GM23338 (cell line): ENCODE measurements at regions not wholly inside any gene's neighbourhood (a gene's known extent, or its start where the extent isn't known, plus 50 kb on each side); places are given as distances from the start of the nearest gene placed in this dataset.
A peak's percentile ranks its signal among the peaks of the same experiment; 100 is the strongest.

ENCODE experiments used
- ATAC-seq: fragments of 200-7000 bp; cut with Tn5 transposase; 3 replicates; pipeline ENCODE4 v1.9.1; 2020
- DNase-seq: peaks from one replicate; pipeline ENCODE4 v3.0.0-alpha.2; 2015; ENCODE audit warnings: low spot score
- H2AFZ ChIP-seq: fragments of 200-600 bp; sonication (generic); 2 replicates; pipeline ENCODE4 v1.8.0; 2016; ENCODE audit warnings: antibody characterized with exemption, mild to moderate bottlenecking, moderate library complexity
- H3F3A ChIP-seq: fragments of 200-600 bp; sonication (generic); replicated peaks from 2 replicates; pipeline ENCODE4 v1.8.0; 2017; ENCODE audit warnings: antibody characterized with exemption, mixed run types, low read depth
- H3K27ac ChIP-seq: fragments of 200-600 bp; sonication (generic); 2 replicates; pipeline ENCODE4 v1.6.1; 2016; ENCODE audit warnings: low read depth
- H3K27me3 ChIP-seq: fragments of 200-600 bp; sonication (generic); 2 replicates; pipeline ENCODE4 v1.8.0; 2016; ENCODE audit warnings: mild to moderate bottlenecking, mixed run types, moderate library complexity; ENCODE audit not compliant: insufficient read depth
- H3K36me3 ChIP-seq: fragments of 200-600 bp; sonication (generic); 2 replicates; pipeline ENCODE4 v1.8.0; 2016; ENCODE audit warnings: mild to moderate bottlenecking; ENCODE audit not compliant: insufficient read depth
- H3K4me1 ChIP-seq: fragments of 200-600 bp; sonication (generic); 2 replicates; pipeline ENCODE4 v1.8.0; 2016; ENCODE audit warnings: mild to moderate bottlenecking, moderate library complexity; ENCODE audit not compliant: insufficient read depth
- H3K4me2 ChIP-seq: fragments of 200-600 bp; sonication (generic); 2 replicates; pipeline ENCODE4 v1.7.1; 2017; ENCODE audit warnings: mixed run types
- H3K4me3 ChIP-seq: fragments of 200-600 bp; sonication (generic); 2 replicates; pipeline ENCODE4 v1.6.1; 2016; ENCODE audit warnings: mixed run types
- H3K79me2 ChIP-seq: fragments of 200-600 bp; sonication (generic); replicated peaks from 2 replicates; pipeline ENCODE4 v1.8.0; 2017; ENCODE audit warnings: mild to moderate bottlenecking; ENCODE audit not compliant: insufficient read depth
- H3K9me2 ChIP-seq: fragments of 200-600 bp; sonication (generic); 2 replicates; pipeline ENCODE4 v1.8.0; 2017; ENCODE audit not compliant: insufficient read depth
- H4K20me1 ChIP-seq: fragments of 200-600 bp; sonication (generic); replicated peaks from 2 replicates; pipeline ENCODE4 v1.8.0; 2017; ENCODE audit warnings: mild to moderate bottlenecking; ENCODE audit not compliant: insufficient read depth
- H3K27ac Mint-ChIP-seq: 2 replicates; pipeline ENCODE4 v1.8.0; 2020; ENCODE audit warnings: inconsistent platforms, mild to moderate bottlenecking, moderate library complexity, mixed read lengths
- H3K27me3 Mint-ChIP-seq: 3 replicates; pipeline ENCODE4 v1.8.0; 2022; ENCODE audit warnings: low read depth, mild to moderate bottlenecking, moderate library complexity, mixed read lengths, inconsistent platforms; ENCODE audit not compliant: insufficient read depth, poor library complexity
- H3K36me3 Mint-ChIP-seq: 3 replicates; pipeline ENCODE4 v1.8.0; 2021; ENCODE audit warnings: low read depth, mild to moderate bottlenecking, inconsistent platforms, moderate library complexity, mixed read lengths
- H3K4me1 Mint-ChIP-seq: 3 replicates; pipeline ENCODE4 v1.8.0; 2020; ENCODE audit warnings: mild to moderate bottlenecking, inconsistent platforms, mixed read lengths
- H3K4me3 Mint-ChIP-seq: 3 replicates; pipeline ENCODE4 v1.8.0; 2021; ENCODE audit warnings: moderate library complexity, mild to moderate bottlenecking, inconsistent platforms, mixed read lengths
- H3K9me3 Mint-ChIP-seq: 3 replicates; pipeline ENCODE4 v1.8.0; 2020; ENCODE audit warnings: moderate library complexity, mild to moderate bottlenecking, inconsistent platforms, mixed read lengths
- CTCF ChIP-seq, 2 experiments: fragments of 200-600 bp in 1 of 2; sonication (generic) in 1 of 2; conservative IDR thresholded peaks; 2 replicates each; pipeline versions ENCODE4 v1.5.1 to v1.6.1; 2016 to 2017; ENCODE audit warnings: antibody characterized with exemption in 2 of 2, low read depth in 2 of 2, mild to moderate bottlenecking in 2 of 2, moderate library complexity in 1 of 2
- ETS1 ChIP-seq: IDR thresholded peaks from 2 replicates; pipeline ENCODE4 v1.6.1; 2016; ENCODE audit warnings: antibody characterized with exemption
- JUNB ChIP-seq: IDR thresholded peaks from one replicate; pipeline ENCODE4 v1.6.1; 2016; ENCODE audit warnings: antibody characterized with exemption; ENCODE audit not compliant: unreplicated experiment
- REST ChIP-seq: IDR thresholded peaks from one replicate; pipeline ENCODE4 v1.6.1; 2018; ENCODE audit warnings: antibody characterized with exemption; ENCODE audit not compliant: unreplicated experiment
- STAT1 ChIP-seq: IDR thresholded peaks from one replicate; pipeline ENCODE4 v1.6.1; 2016; ENCODE audit warnings: antibody characterized with exemption; ENCODE audit not compliant: unreplicated experiment
- ZNF462 ChIP-seq: fragments of 250-450 bp; sonication (Bioruptor Pico); IDR thresholded peaks from 2 replicates; pipeline ENCODE4 v1.5.0; 2020; ENCODE audit warnings: mild to moderate bottlenecking, moderate library complexity

- peaks cover 4% of the 10 kb centered on the region; the same call in 1 of the 3 replicates for H3K36me3 Mint-ChIP-seq
- Histone ChIP-seq H3K9me2 (no peaks in the 10 kb centered on the region), H3K36me3 (no peaks in the 10 kb centered on the region), H3K27ac (no peak overlapping the region), H3F3A (no peaks in the 10 kb centered on the region), H3K27me3 (no peaks in the 10 kb centered on the region), H3K4me3 (no peak overlapping the region), H3K79me2 (no peaks in the 10 kb centered on the region), H4K20me1 (no peaks in the 10 kb centered on the region), H3K4me2 (no peak overlapping the region), H2AFZ (no peak overlapping the region), H3K4me1 (no peaks in the 10 kb centered on the region)
- peaks cover 19% of the 10 kb centered on the region for H3K9me3 Mint-ChIP-seq
- no peaks in the 10 kb centered on the region for H3K27me3 Mint-ChIP-seq
- H3K4me1 Mint-ChIP-seq = no peaks in the 10 kb centered on the region
- TF ChIP-seq STAT1 (no peak), ZNF462 (no peak), ETS1 (no peak), CTCF (conservative IDR thresholded peaks at IDR 0.05; ENCODE audit: low read depth in 2 of 2) (no peak), REST (peak; percentile 66), JUNB (no peak)
- DNase-seq (peak; percentile 10), ATAC-seq (peak; percentile 40)
- H3K4me3 Mint-ChIP-seq = no peak overlapping the region
- H3K27ac Mint-ChIP-seq = no peak overlapping the region
These were observed 55.3 kb upstream of the KCNIP4 start for GRCh38 chr4:22003878-22004277.
